GM23338 (cell line): ENCODE measurements at regions not wholly inside any gene's neighbourhood (a gene's known extent, or its start where the extent isn't known, plus 50 kb on each side); places are given as distances from the start of the nearest gene placed in this dataset. TPM values are rescaled to one million over a fixed set of nuclear protein-coding genes. Genes with fewer than 3 reads are reported as not detected.

Experiments used
- ATAC-seq: fragments of 200-7000 bp; cut with Tn5 transposase; 3 replicates; pipeline ENCODE4 v1.9.1; 2020
- DNase-seq: peaks from one replicate; pipeline ENCODE4 v3.0.0-alpha.2; 2015; ENCODE audit warnings: low spot score
- H2AFZ ChIP-seq: fragments of 200-600 bp; sonication (generic); 2 replicates; pipeline ENCODE4 v1.8.0; 2016; ENCODE audit warnings: antibody characterized with exemption, mild to moderate bottlenecking, moderate library complexity
- H3F3A ChIP-seq: fragments of 200-600 bp; sonication (generic); replicated peaks from 2 replicates; pipeline ENCODE4 v1.8.0; 2017; ENCODE audit warnings: antibody characterized with exemption, mixed run types, low read depth
- H3K27ac ChIP-seq: fragments of 200-600 bp; sonication (generic); 2 replicates; pipeline ENCODE4 v1.6.1; 2016; ENCODE audit warnings: low read depth
- H3K27me3 ChIP-seq: fragments of 200-600 bp; sonication (generic); 2 replicates; pipeline ENCODE4 v1.8.0; 2016; ENCODE audit warnings: mild to moderate bottlenecking, mixed run types, moderate library complexity; ENCODE audit not compliant: insufficient read depth
- H3K36me3 ChIP-seq: fragments of 200-600 bp; sonication (generic); 2 replicates; pipeline ENCODE4 v1.8.0; 2016; ENCODE audit warnings: mild to moderate bottlenecking; ENCODE audit not compliant: insufficient read depth
- H3K4me1 ChIP-seq: fragments of 200-600 bp; sonication (generic); 2 replicates; pipeline ENCODE4 v1.8.0; 2016; ENCODE audit warnings: mild to moderate bottlenecking, moderate library complexity; ENCODE audit not compliant: insufficient read depth
- H3K4me2 ChIP-seq: fragments of 200-600 bp; sonication (generic); 2 replicates; pipeline ENCODE4 v1.7.1; 2017; ENCODE audit warnings: mixed run types
- H3K4me3 ChIP-seq: fragments of 200-600 bp; sonication (generic); 2 replicates; pipeline ENCODE4 v1.6.1; 2016; ENCODE audit warnings: mixed run types
- H3K79me2 ChIP-seq: fragments of 200-600 bp; sonication (generic); replicated peaks from 2 replicates; pipeline ENCODE4 v1.8.0; 2017; ENCODE audit warnings: mild to moderate bottlenecking; ENCODE audit not compliant: insufficient read depth
- H3K9me2 ChIP-seq: fragments of 200-600 bp; sonication (generic); 2 replicates; pipeline ENCODE4 v1.8.0; 2017; ENCODE audit not compliant: insufficient read depth
- H4K20me1 ChIP-seq: fragments of 200-600 bp; sonication (generic); replicated peaks from 2 replicates; pipeline ENCODE4 v1.8.0; 2017; ENCODE audit warnings: mild to moderate bottlenecking; ENCODE audit not compliant: insufficient read depth
- H3K27ac Mint-ChIP-seq: 2 replicates; pipeline ENCODE4 v1.8.0; 2020; ENCODE audit warnings: inconsistent platforms, mild to moderate bottlenecking, moderate library complexity, mixed read lengths
- H3K27me3 Mint-ChIP-seq: 3 replicates; pipeline ENCODE4 v1.8.0; 2022; ENCODE audit warnings: low read depth, mild to moderate bottlenecking, moderate library complexity, mixed read lengths, inconsistent platforms; ENCODE audit not compliant: insufficient read depth, poor library complexity
- H3K36me3 Mint-ChIP-seq: 3 replicates; pipeline ENCODE4 v1.8.0; 2021; ENCODE audit warnings: low read depth, mild to moderate bottlenecking, inconsistent platforms, moderate library complexity, mixed read lengths
- H3K4me1 Mint-ChIP-seq: 3 replicates; pipeline ENCODE4 v1.8.0; 2020; ENCODE audit warnings: mild to moderate bottlenecking, inconsistent platforms, mixed read lengths
- H3K4me3 Mint-ChIP-seq: 3 replicates; pipeline ENCODE4 v1.8.0; 2021; ENCODE audit warnings: moderate library complexity, mild to moderate bottlenecking, inconsistent platforms, mixed read lengths
- H3K9me3 Mint-ChIP-seq: 3 replicates; pipeline ENCODE4 v1.8.0; 2020; ENCODE audit warnings: moderate library complexity, mild to moderate bottlenecking, inconsistent platforms, mixed read lengths
- CREB1 ChIP-seq: fragments of 250-450 bp; sonication (Bioruptor Pico); IDR thresholded peaks from 2 replicates; pipeline ENCODE4 v1.5.0; 2020; ENCODE audit warnings: low read depth, mild to moderate bottlenecking, moderate library complexity
- NANOG ChIP-seq: IDR thresholded peaks from 2 replicates; pipeline ENCODE4 v1.6.1; 2016; ENCODE audit warnings: antibody characterized with exemption, borderline replicate concordance
- POLR2AphosphoS5 ChIP-seq: IDR thresholded peaks from 2 replicates; pipeline ENCODE4 v1.6.1; 2016; ENCODE audit warnings: antibody characterized with exemption, low read depth
- ZNF114 ChIP-seq: fragments of 250-450 bp; sonication (Bioruptor Pico); IDR thresholded peaks from 2 replicates; pipeline ENCODE4 v1.5.0; 2020; ENCODE audit warnings: mild to moderate bottlenecking, moderate library complexity
- microRNA counts: library from miRNA; unstranded; fragments of <30 nt; microRNA quantifications from one replicate; lab custom pipeline; 2017
- microRNA-seq: library from miRNA; unstranded; fragments of <30 nt; microRNA quantifications from one replicate; pipeline ENCODE4, GENCODE V29; 2017
- small RNA-seq: library from RNA; depleted of rRNA; stranded (forward); fragments of <200 nt; gene quantifications from one replicate; pipeline ENCODE3, GENCODE V24; 2014; ENCODE audit warnings: low replicate concordance
- TF ChIP-seq, protein P1 (sequence below): IDR thresholded peaks from 2 replicates; pipeline ENCODE4 v1.6.1; 2016; ENCODE audit warnings: antibody characterized with exemption
- TF ChIP-seq, protein P2 (sequence below), 2 experiments: fragments of 200-600 bp in 1 of 2; sonication (generic) in 1 of 2; conservative IDR thresholded peaks; 2 replicates each; pipeline versions ENCODE4 v1.5.1 to v1.6.1; 2016 to 2017; ENCODE audit warnings: antibody characterized with exemption in 2 of 2, low read depth in 2 of 2, mild to moderate bottlenecking in 2 of 2, moderate library complexity in 1 of 2
- TF ChIP-seq, protein P3 (sequence below): IDR thresholded peaks from one replicate; pipeline ENCODE4 v1.6.1; 2018; ENCODE audit warnings: antibody characterized with exemption; ENCODE audit not compliant: unreplicated experiment

DNA sequence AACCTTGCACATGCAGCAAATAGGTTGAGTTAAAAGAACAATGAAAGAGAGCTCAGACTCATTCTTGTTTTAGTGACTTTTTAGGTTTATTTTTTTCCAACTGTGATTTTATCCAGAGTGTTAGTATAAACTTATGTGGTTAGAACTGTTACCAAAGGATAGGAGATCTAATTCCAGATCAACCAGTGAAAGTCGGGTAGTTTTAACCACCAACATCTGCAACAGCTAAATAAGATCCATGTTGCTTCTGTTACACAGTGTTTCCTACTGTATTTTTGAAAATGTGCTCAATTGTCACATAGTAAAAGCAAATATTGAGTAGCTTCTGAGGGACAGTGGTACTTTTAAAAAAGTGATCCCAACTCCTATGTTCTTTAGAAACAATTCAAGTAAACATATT is 53.9 kb upstream of the ARGLU1 start (continued):
- TF ChIP-seq, protein P1, sequence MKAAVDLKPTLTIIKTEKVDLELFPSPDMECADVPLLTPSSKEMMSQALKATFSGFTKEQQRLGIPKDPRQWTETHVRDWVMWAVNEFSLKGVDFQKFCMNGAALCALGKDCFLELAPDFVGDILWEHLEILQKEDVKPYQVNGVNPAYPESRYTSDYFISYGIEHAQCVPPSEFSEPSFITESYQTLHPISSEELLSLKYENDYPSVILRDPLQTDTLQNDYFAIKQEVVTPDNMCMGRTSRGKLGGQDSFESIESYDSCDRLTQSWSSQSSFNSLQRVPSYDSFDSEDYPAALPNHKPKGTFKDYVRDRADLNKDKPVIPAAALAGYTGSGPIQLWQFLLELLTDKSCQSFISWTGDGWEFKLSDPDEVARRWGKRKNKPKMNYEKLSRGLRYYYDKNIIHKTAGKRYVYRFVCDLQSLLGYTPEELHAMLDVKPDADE, result no peak
- no peak for TF ChIP-seq POLR2AphosphoS5

DNA sequence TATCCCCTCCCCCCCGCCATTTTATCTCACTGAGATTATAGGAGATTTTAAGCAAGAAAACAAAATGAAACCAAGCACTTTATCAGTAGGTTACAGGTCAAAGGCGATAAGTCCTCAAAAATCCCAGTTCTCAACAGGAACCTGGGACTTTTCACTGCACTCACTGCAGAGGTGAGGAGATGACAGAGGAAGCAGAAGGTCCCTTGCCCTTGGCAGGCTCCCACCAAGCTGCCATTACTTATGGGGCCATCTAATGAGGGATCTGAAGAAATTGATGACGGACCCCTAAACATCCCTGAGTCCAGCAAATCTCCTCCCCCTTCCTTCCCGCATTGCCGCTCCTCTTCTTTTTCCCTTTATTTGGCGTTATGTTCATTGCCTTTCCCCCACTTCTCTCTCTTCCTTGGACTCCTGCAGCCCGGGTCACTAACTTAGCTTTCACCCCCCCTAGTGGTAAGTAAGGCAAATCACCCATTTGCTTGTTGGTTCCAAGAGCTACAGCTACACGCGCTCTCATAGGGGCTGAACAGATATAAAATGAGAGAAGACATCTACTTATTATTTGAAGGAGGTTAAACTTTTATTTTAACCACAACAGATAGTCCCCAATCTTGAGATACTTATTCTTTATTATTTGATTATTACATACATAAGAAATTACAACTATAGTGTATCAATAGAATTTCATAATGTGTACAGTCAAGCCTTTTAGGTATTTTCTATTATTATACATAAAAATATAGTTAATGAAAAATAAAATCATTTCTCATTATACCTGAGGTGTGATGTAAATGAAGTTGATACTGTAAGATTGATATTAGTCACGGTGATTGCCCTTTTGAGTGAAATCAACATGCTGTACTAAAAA is 52.0 kb upstream of the ARGLU1 start:
- Histone ChIP-seq H3K4me3 (no peak overlapping the region), H3K4me1 (no peaks in the 10 kb centered on the region), H3K27ac (no peak overlapping the region), H3F3A (no peaks in the 10 kb centered on the region), H2AFZ (no peak overlapping the region), H3K79me2 (no peaks in the 10 kb centered on the region), H3K27me3 (no peaks in the 10 kb centered on the region), H4K20me1 (no peaks in the 10 kb centered on the region), H3K4me2 (no peak overlapping the region), H3K9me2 (no peaks in the 10 kb centered on the region), H3K36me3 (no peaks in the 10 kb centered on the region)
- H3K27me3 Mint-ChIP-seq, result peaks cover 3% of the 10 kb centered on the region
- peak; percentile 98 for ATAC-seq
- DNase-seq, result peak; percentile 90
- no peak overlapping the region for H3K4me3 Mint-ChIP-seq
- TF ChIP-seq, protein P2, sequence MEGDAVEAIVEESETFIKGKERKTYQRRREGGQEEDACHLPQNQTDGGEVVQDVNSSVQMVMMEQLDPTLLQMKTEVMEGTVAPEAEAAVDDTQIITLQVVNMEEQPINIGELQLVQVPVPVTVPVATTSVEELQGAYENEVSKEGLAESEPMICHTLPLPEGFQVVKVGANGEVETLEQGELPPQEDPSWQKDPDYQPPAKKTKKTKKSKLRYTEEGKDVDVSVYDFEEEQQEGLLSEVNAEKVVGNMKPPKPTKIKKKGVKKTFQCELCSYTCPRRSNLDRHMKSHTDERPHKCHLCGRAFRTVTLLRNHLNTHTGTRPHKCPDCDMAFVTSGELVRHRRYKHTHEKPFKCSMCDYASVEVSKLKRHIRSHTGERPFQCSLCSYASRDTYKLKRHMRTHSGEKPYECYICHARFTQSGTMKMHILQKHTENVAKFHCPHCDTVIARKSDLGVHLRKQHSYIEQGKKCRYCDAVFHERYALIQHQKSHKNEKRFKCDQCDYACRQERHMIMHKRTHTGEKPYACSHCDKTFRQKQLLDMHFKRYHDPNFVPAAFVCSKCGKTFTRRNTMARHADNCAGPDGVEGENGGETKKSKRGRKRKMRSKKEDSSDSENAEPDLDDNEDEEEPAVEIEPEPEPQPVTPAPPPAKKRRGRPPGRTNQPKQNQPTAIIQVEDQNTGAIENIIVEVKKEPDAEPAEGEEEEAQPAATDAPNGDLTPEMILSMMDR (conservative IDR thresholded peaks at IDR 0.05; ENCODE audit: low read depth in 2 of 2), result peak; percentile 83 to 86
- no peak for TF ChIP-seq ZNF114 (CRISPR knock-in tag)
- TF ChIP-seq, protein P3, sequence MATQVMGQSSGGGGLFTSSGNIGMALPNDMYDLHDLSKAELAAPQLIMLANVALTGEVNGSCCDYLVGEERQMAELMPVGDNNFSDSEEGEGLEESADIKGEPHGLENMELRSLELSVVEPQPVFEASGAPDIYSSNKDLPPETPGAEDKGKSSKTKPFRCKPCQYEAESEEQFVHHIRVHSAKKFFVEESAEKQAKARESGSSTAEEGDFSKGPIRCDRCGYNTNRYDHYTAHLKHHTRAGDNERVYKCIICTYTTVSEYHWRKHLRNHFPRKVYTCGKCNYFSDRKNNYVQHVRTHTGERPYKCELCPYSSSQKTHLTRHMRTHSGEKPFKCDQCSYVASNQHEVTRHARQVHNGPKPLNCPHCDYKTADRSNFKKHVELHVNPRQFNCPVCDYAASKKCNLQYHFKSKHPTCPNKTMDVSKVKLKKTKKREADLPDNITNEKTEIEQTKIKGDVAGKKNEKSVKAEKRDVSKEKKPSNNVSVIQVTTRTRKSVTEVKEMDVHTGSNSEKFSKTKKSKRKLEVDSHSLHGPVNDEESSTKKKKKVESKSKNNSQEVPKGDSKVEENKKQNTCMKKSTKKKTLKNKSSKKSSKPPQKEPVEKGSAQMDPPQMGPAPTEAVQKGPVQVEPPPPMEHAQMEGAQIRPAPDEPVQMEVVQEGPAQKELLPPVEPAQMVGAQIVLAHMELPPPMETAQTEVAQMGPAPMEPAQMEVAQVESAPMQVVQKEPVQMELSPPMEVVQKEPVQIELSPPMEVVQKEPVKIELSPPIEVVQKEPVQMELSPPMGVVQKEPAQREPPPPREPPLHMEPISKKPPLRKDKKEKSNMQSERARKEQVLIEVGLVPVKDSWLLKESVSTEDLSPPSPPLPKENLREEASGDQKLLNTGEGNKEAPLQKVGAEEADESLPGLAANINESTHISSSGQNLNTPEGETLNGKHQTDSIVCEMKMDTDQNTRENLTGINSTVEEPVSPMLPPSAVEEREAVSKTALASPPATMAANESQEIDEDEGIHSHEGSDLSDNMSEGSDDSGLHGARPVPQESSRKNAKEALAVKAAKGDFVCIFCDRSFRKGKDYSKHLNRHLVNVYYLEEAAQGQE, result no peak
- no peak for TF ChIP-seq NANOG
- no peak for TF ChIP-seq CREB1 (CRISPR knock-in tag)
- peaks cover 11% of the 10 kb centered on the region; the same call in 2 of the 3 replicates for H3K4me1 Mint-ChIP-seq
- H3K36me3 Mint-ChIP-seq, result no peaks in the 10 kb centered on the region
- no peak overlapping the region for H3K27ac Mint-ChIP-seq
- no peaks in the 10 kb centered on the region for H3K9me3 Mint-ChIP-seq

MicroRNAs encoded in the stretch of these regions (microRNA counts, 767-probe panel; counts per million panel counts)
- microRNA hsa-miR-1267 (lab: Ali Mortazavi, UCI), result not detected

Small RNAs in the stretch of these regions (microRNA-seq; reads per million reads assigned to microRNA genes)
- gene MIR1267, result not detected

Small RNAs in the stretch of these regions (small RNA-seq; reads per million reads assigned to genes)
- gene MIR1267 (not detected), gene SNORD31B (0.27 reads per million, percentile 8 among the genes with 10 or more reads in this experiment)
